ENCODE measurements at regions not wholly inside any gene's neighbourhood (a gene's known extent, or its start where the extent isn't known, plus 50 kb on each side); places are given as distances from the start of the nearest gene placed in this dataset.
"Not testable (repeated sequence)": the region's sequence is repeated elsewhere in the genome, so short reads cannot be mapped to it uniquely, and the experiment has no call there.

GRCh38 chr3:15997274-15997943 lies 177.1 kb upstream of the GALNT15 start:
- H3K4me3 ChIP-seq: no peak overlapping the region
- no peak for DNase-seq (ENCODE audit: low read depth, low spot score)
- H3K36me3 ChIP-seq (ENCODE audit: insufficient read depth, low read length): no peaks in the 10 kb centered on the region
- H3K9me3 ChIP-seq (ENCODE audit: low read depth, low read length): no peaks in the 10 kb centered on the region
- H3K9ac ChIP-seq (ENCODE audit: insufficient read length): no peak overlapping the region
- TF ChIP-seq POLR2AphosphoS5 (IDR thresholded peaks at IDR 0.05; ENCODE audit: borderline replicate concordance, low read depth, low read length) (no peak), EZH2 (IDR thresholded peaks at IDR 0.05) (no peak), FOXP2 (optimal IDR thresholded peaks at IDR 0.05; ENCODE audit: control extremely low read depth, extremely low read length, insufficient read depth) (no peak)
- no peak overlapping the region for H3K27ac ChIP-seq

GRCh38 chr3:15998911-15999310 lies 175.6 kb upstream of the GALNT15 start:
- Histone ChIP-seq H3K36me3 (ENCODE audit: insufficient read depth, low read length) (no peaks in the 10 kb centered on the region), H3K27ac (no peak overlapping the region), H3K9me3 (ENCODE audit: low read depth, low read length) (no peaks in the 10 kb centered on the region), H3K4me3 (no peak overlapping the region), H3K9ac (ENCODE audit: insufficient read length) (no peak overlapping the region)
- TF ChIP-seq FOXP2 (optimal IDR thresholded peaks at IDR 0.05; ENCODE audit: control extremely low read depth, extremely low read length, insufficient read depth): no peak
- TF ChIP-seq POLR2AphosphoS5 (IDR thresholded peaks at IDR 0.05; ENCODE audit: borderline replicate concordance, low read depth, low read length): no peak
- DNase-seq (ENCODE audit: low read depth, low spot score): no peak

- no peak overlapping the region for H3K27ac ChIP-seq
- H3K9ac ChIP-seq (ENCODE audit: insufficient read length): no peak overlapping the region
- H3K9me3 ChIP-seq (ENCODE audit: low read depth, low read length): no peaks in the 10 kb centered on the region
- H3K36me3 ChIP-seq (ENCODE audit: insufficient read depth, low read length): no peaks in the 10 kb centered on the region
- TF ChIP-seq FOXP2 (optimal IDR thresholded peaks at IDR 0.05; ENCODE audit: control extremely low read depth, extremely low read length, insufficient read depth) (no peak), EZH2 (IDR thresholded peaks at IDR 0.05) (no peak), POLR2AphosphoS5 (IDR thresholded peaks at IDR 0.05; ENCODE audit: borderline replicate concordance, low read depth, low read length) (no peak)
- no peak for DNase-seq (ENCODE audit: low read depth, low spot score)
- no peak overlapping the region for H3K4me3 ChIP-seq
These were observed 169.7 kb upstream of the GALNT15 start for GRCh38 chr3:16004812-16005211.

- TF ChIP-seq EZH2 (IDR thresholded peaks at IDR 0.05): no peak
- no peak for TF ChIP-seq POLR2AphosphoS5 (IDR thresholded peaks at IDR 0.05; ENCODE audit: borderline replicate concordance, low read depth, low read length)
- no peak for TF ChIP-seq FOXP2 (optimal IDR thresholded peaks at IDR 0.05; ENCODE audit: control extremely low read depth, extremely low read length, insufficient read depth)
- no peaks in the 10 kb centered on the region for H3K36me3 ChIP-seq (ENCODE audit: insufficient read depth, low read length)
- DNase-seq (ENCODE audit: low read depth, low spot score): no peak
These were observed 163.1 kb upstream of the GALNT15 start for GRCh38 chr3:16011376-16011775.

GRCh38 chr3:16012086-16012485 lies 162.4 kb upstream of the GALNT15 start:
- no peak for DNase-seq (ENCODE audit: low read depth, low spot score)
- Histone ChIP-seq H3K9ac (ENCODE audit: insufficient read length) (no peak overlapping the region), H3K4me3 (no peak overlapping the region), H3K9me3 (ENCODE audit: low read depth, low read length) (no peaks in the 10 kb centered on the region), H3K27ac (no peak overlapping the region), H3K36me3 (ENCODE audit: insufficient read depth, low read length) (no peaks in the 10 kb centered on the region)
- TF ChIP-seq FOXP2 (optimal IDR thresholded peaks at IDR 0.05; ENCODE audit: control extremely low read depth, extremely low read length, insufficient read depth) (no peak), POLR2AphosphoS5 (IDR thresholded peaks at IDR 0.05; ENCODE audit: borderline replicate concordance, low read depth, low read length) (no peak), EZH2 (IDR thresholded peaks at IDR 0.05) (no peak)

More at GRCh38 chr3:16011376-16011775, 163.1 kb upstream of the GALNT15 start:
- H3K4me3 ChIP-seq: no peak overlapping the region
- no peaks in the 10 kb centered on the region for H3K9me3 ChIP-seq (ENCODE audit: low read depth, low read length)
- H3K27ac ChIP-seq: no peak overlapping the region
- no peak overlapping the region for H3K9ac ChIP-seq (ENCODE audit: insufficient read length)

- no peaks in the 10 kb centered on the region for H3K9me3 ChIP-seq (ENCODE audit: low read depth, low read length)
- TF ChIP-seq EZH2 (IDR thresholded peaks at IDR 0.05) (no peak), FOXP2 (optimal IDR thresholded peaks at IDR 0.05; ENCODE audit: control extremely low read depth, extremely low read length, insufficient read depth) (no peak), POLR2AphosphoS5 (IDR thresholded peaks at IDR 0.05; ENCODE audit: borderline replicate concordance, low read depth, low read length) (no peak)
- DNase-seq (ENCODE audit: low read depth, low spot score): no peak
- H3K27ac ChIP-seq: no peak overlapping the region
- no peaks in the 10 kb centered on the region for H3K36me3 ChIP-seq (ENCODE audit: insufficient read depth, low read length)
- H3K4me3 ChIP-seq: no peak overlapping the region
- H3K9ac ChIP-seq (ENCODE audit: insufficient read length): no peak overlapping the region
These were observed 160.9 kb upstream of the GALNT15 start for GRCh38 chr3:16013568-16013967.

GRCh38 chr3:16021801-16022200 lies 152.7 kb upstream of the GALNT15 start:
- H3K36me3 ChIP-seq (ENCODE audit: insufficient read depth, low read length); H3K9ac ChIP-seq (ENCODE audit: insufficient read length); H3K9me3 ChIP-seq (ENCODE audit: low read depth, low read length); H3K27ac ChIP-seq; DNase-seq (ENCODE audit: low read depth, low spot score); H3K4me3 ChIP-seq: not testable (repeated sequence)

- H3K4me3 ChIP-seq; DNase-seq (ENCODE audit: low read depth, low spot score); H3K27ac ChIP-seq; H3K9ac ChIP-seq (ENCODE audit: insufficient read length); H3K9me3 ChIP-seq (ENCODE audit: low read depth, low read length); H3K36me3 ChIP-seq (ENCODE audit: insufficient read depth, low read length): not testable (repeated sequence)
These were observed 150.6 kb upstream of the GALNT15 start for GRCh38 chr3:16023881-16024280.

GRCh38 chr3:16024548-16024947 lies 149.9 kb upstream of the GALNT15 start:
- no peak overlapping the region for H3K27ac ChIP-seq
- H3K9ac ChIP-seq (ENCODE audit: insufficient read length): no peak overlapping the region
- no peak overlapping the region for H3K4me3 ChIP-seq
- no peaks in the 10 kb centered on the region for H3K9me3 ChIP-seq (ENCODE audit: low read depth, low read length)
- no peak for DNase-seq (ENCODE audit: low read depth, low spot score)
- TF ChIP-seq POLR2AphosphoS5 (IDR thresholded peaks at IDR 0.05; ENCODE audit: borderline replicate concordance, low read depth, low read length): no peak
- TF ChIP-seq EZH2 (IDR thresholded peaks at IDR 0.05): no peak
- TF ChIP-seq FOXP2 (optimal IDR thresholded peaks at IDR 0.05; ENCODE audit: control extremely low read depth, extremely low read length, insufficient read depth): no peak
- no peaks in the 10 kb centered on the region for H3K36me3 ChIP-seq (ENCODE audit: insufficient read depth, low read length)

All from SK-N-MC (cell line).